C4-2B (cell line): ENCODE measurements at regions not wholly inside any gene's neighbourhood (a gene's known extent, or its start where the extent isn't known, plus 50 kb on each side); places are given as distances from the start of the nearest gene placed in this dataset.
"Not testable (repeated sequence)": the region's sequence is repeated elsewhere in the genome, so short reads cannot be mapped to it uniquely, and the experiment has no call there.

Experiments used
- H3K27ac ChIP-seq: fragments of 450-650 bp; 2 replicates; pipeline ENCODE4 v1.5.1; 2017
- CTCF ChIP-seq: fragments of 450-650 bp; conservative IDR thresholded peaks from 2 replicates; pipeline ENCODE4 v1.5.1; 2017; ENCODE audit warnings: mild to moderate bottlenecking
- ZFX ChIP-seq: fragments of 450-650 bp; IDR thresholded peaks from 2 replicates; pipeline ENCODE4 v1.6.1; 2017

- no peak for TF ChIP-seq ZFX
- TF ChIP-seq CTCF = no peak
- H3K27ac ChIP-seq = no peak overlapping the region
Observed at GRCh38 chr13:31385540-31385939, 185.8 kb downstream of the B3GLCT start.

GRCh38 chr13:31394506-31394905, 194.7 kb downstream of the B3GLCT start:
- TF ChIP-seq CTCF (no peak), ZFX (no peak)
- no peak overlapping the region for H3K27ac ChIP-seq

- no peak for TF ChIP-seq CTCF
- TF ChIP-seq ZFX = no peak
Observed at GRCh38 chr13:31395090-31395489, 195.3 kb downstream of the B3GLCT start.

GRCh38 chr13:31399690-31400089, 199.9 kb downstream of the B3GLCT start:
- TF ChIP-seq ZFX (no peak), CTCF (no peak)
- H3K27ac ChIP-seq = no peak overlapping the region

More at GRCh38 chr13:31395090-31395489, 195.3 kb downstream of the B3GLCT start:
- no peak overlapping the region for H3K27ac ChIP-seq

GRCh38 chr13:31403711-31404110, 203.9 kb downstream of the B3GLCT start:
- not testable (repeated sequence) for H3K27ac ChIP-seq
- TF ChIP-seq CTCF = peak; percentile 17

- H3K27ac ChIP-seq = no peak overlapping the region
- no peak for TF ChIP-seq ZFX
- TF ChIP-seq CTCF = no peak
Observed at GRCh38 chr13:31408927-31409326, 209.2 kb downstream of the B3GLCT start.

GRCh38 chr13:31409678-31410356, 210.0 kb downstream of the B3GLCT start:
- TF ChIP-seq CTCF (peak; percentile 68), ZFX (no peak)
- no peak overlapping the region for H3K27ac ChIP-seq
